ENCODE measurements at regions not wholly inside any gene's neighbourhood (a gene's known extent, or its start where the extent isn't known, plus 50 kb on each side); places are given as distances from the start of the nearest gene placed in this dataset.
"Not testable (repeated sequence)": the region's sequence is repeated elsewhere in the genome, so short reads cannot be mapped to it uniquely, and the experiment has no call there.

GRCh38 chr21:5118296-5118679, 5403.1 kb upstream of the TPTE start:
- no CpG with 5 or more reads among the region's 17 CpGs for WGBS, 2 experiments (ENCODE audit: insufficient coverage in 2 of 2)
- not testable (repeated sequence) for H3K4me3 ChIP-seq (ENCODE audit: extremely low read depth, insufficient read depth, low read length, poor library complexity, severe bottlenecking); H3K9me3 ChIP-seq (ENCODE audit: control insufficient read depth, low read length); H3K27ac ChIP-seq (ENCODE audit: low read depth, low read length, severe bottlenecking); H3K36me3 ChIP-seq (ENCODE audit: control insufficient read depth, insufficient read depth, low read length); H3K4me1 ChIP-seq (ENCODE audit: control insufficient read depth, insufficient read depth, low read length, poor library complexity, severe bottlenecking)

DNA sequence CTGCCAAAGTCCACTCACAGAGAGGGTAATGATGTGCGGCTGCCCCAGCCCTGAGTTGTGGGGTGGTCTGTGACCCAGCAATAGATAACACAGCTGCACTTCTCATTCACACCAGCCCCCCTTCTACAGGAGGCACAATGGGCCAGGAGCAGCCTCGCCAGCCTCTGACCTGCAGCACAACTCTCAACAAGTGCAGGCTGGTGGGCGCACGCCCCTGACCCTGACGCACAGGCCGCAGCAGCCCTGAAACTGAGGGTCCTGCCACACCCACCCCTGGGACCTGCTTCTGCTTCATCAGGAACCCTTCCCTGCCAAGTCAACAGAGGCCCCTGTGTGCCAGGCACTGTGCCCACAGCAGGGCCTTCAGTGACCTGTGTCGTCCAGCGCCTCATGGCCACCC, 5402.2 kb upstream of the TPTE start:
- WGBS, 2 experiments (ENCODE audit: insufficient coverage in 2 of 2) = 90% methylated on average over 5 of the region's 8 CpGs; no CpG with 5 or more reads in 1 of the 2 experiments

DNA sequence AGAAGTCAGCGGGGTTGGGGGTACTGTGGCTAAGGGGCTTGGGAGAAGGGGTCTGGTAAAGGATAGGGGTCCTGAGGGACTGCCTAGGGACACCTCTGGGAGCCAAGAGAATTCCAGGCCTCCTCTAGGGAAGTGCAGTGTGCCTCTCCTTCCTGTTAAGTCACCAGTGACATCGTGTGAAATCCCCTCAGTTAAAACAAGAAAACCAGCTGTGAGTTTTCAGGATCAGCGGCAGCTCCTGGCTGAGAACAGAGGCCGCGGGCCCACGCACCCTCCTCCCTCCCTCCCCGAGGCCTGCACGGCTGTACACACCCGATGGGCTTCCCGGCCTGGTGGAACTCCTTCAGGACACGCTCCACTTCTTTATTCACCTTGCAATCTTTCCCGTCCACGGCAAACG, 5400.0 kb upstream of the TPTE start:
- H3K36me3 ChIP-seq (ENCODE audit: control insufficient read depth, insufficient read depth, low read length); H3K9me3 ChIP-seq (ENCODE audit: control insufficient read depth, low read length); H3K27ac ChIP-seq (ENCODE audit: low read depth, low read length, severe bottlenecking); H3K4me1 ChIP-seq (ENCODE audit: control insufficient read depth, insufficient read depth, low read length, poor library complexity, severe bottlenecking); H3K4me3 ChIP-seq (ENCODE audit: extremely low read depth, insufficient read depth, low read length, poor library complexity, severe bottlenecking): not testable (repeated sequence)
- WGBS, 2 experiments (ENCODE audit: insufficient coverage in 2 of 2) = 71% methylated on average over 1 of the region's 14 CpGs; no CpG with 5 or more reads in 1 of the 2 experiments

More for the DNA sequence above, 5402.2 kb upstream of the TPTE start:
- not testable (repeated sequence) for H3K9me3 ChIP-seq (ENCODE audit: control insufficient read depth, low read length); H3K4me3 ChIP-seq (ENCODE audit: extremely low read depth, insufficient read depth, low read length, poor library complexity, severe bottlenecking); H3K36me3 ChIP-seq (ENCODE audit: control insufficient read depth, insufficient read depth, low read length); H3K27ac ChIP-seq (ENCODE audit: low read depth, low read length, severe bottlenecking); H3K4me1 ChIP-seq (ENCODE audit: control insufficient read depth, insufficient read depth, low read length, poor library complexity, severe bottlenecking)

DNA sequence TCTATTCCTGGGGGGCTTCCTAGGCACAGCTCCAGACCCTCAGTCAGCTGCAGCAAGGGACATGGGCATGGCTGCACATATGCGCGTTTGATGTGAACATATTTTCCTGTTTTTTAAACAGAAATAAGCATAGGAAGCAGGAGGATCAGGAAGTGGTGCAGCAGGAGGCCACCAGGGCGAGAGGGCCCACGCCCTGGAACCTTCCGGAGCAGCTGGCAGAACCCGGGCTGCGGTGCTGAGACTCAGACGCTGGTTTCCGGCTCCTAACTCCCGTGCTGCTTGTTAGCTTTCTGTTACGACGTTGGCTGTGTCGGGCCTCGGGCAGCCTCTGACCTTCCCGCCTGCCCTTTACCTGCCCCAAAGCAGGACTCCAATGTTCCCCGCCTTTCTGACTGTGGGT, 5399.5 kb upstream of the TPTE start:
- H3K4me1 ChIP-seq (ENCODE audit: control insufficient read depth, insufficient read depth, low read length, poor library complexity, severe bottlenecking); H3K9me3 ChIP-seq (ENCODE audit: control insufficient read depth, low read length); H3K4me3 ChIP-seq (ENCODE audit: extremely low read depth, insufficient read depth, low read length, poor library complexity, severe bottlenecking); H3K27ac ChIP-seq (ENCODE audit: low read depth, low read length, severe bottlenecking); H3K36me3 ChIP-seq (ENCODE audit: control insufficient read depth, insufficient read depth, low read length): not testable (repeated sequence)
- WGBS, 2 experiments (ENCODE audit: insufficient coverage in 2 of 2) = 80% methylated on average over 1 of the region's 16 CpGs; no CpG with 5 or more reads in 1 of the 2 experiments

GRCh38 chr21:5123655-5124054, 5397.7 kb upstream of the TPTE start:
- H3K9me3 ChIP-seq (ENCODE audit: control insufficient read depth, low read length); H3K4me3 ChIP-seq (ENCODE audit: extremely low read depth, insufficient read depth, low read length, poor library complexity, severe bottlenecking); H3K36me3 ChIP-seq (ENCODE audit: control insufficient read depth, insufficient read depth, low read length); H3K27ac ChIP-seq (ENCODE audit: low read depth, low read length, severe bottlenecking); H3K4me1 ChIP-seq (ENCODE audit: control insufficient read depth, insufficient read depth, low read length, poor library complexity, severe bottlenecking): not testable (repeated sequence)
- WGBS, 2 experiments (ENCODE audit: insufficient coverage in 2 of 2) = no CpG with 5 or more reads among the region's 16 CpGs

GRCh38 chr21:5128261-5128660, 5393.1 kb upstream of the TPTE start:
- H3K4me1 ChIP-seq (ENCODE audit: control insufficient read depth, insufficient read depth, low read length, poor library complexity, severe bottlenecking); H3K9me3 ChIP-seq (ENCODE audit: control insufficient read depth, low read length); H3K27ac ChIP-seq (ENCODE audit: low read depth, low read length, severe bottlenecking); H3K36me3 ChIP-seq (ENCODE audit: control insufficient read depth, insufficient read depth, low read length): not testable (repeated sequence)
- WGBS, 2 experiments (ENCODE audit: insufficient coverage in 2 of 2) = 0% methylated on average over 7 to 12 of the region's 42 CpGs
- H3K4me3 ChIP-seq (ENCODE audit: extremely low read depth, insufficient read depth, low read length, poor library complexity, severe bottlenecking) = peak overlapping the region; percentile 33

DNA sequence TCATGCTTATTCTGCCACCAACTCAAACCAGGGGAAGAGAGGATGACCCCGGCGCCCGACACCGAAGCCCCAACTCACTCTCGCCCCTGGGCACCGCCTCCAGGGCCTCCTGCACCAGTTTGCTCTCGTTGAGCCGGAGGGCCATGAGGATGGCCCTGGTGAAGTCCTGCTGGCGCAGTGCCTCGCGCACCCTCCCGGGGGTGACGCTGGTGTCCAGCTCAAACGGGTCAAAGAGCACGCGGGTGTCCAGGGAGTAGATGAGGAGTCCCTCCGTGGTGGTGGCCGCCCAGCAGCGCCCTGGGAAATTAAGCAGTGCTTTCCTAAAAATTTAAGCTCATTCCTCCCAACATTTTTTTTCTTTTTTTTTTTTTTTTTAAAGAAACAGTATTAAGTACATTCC, 5387.6 kb upstream of the TPTE start:
- H3K4me3 ChIP-seq (ENCODE audit: extremely low read depth, insufficient read depth, low read length, poor library complexity, severe bottlenecking); H3K36me3 ChIP-seq (ENCODE audit: control insufficient read depth, insufficient read depth, low read length); H3K4me1 ChIP-seq (ENCODE audit: control insufficient read depth, insufficient read depth, low read length, poor library complexity, severe bottlenecking); H3K9me3 ChIP-seq (ENCODE audit: control insufficient read depth, low read length); H3K27ac ChIP-seq (ENCODE audit: low read depth, low read length, severe bottlenecking): not testable (repeated sequence)
- WGBS, 2 experiments (ENCODE audit: insufficient coverage in 2 of 2) = no CpG with 5 or more reads among the region's 19 CpGs

- not testable (repeated sequence) for H3K9me3 ChIP-seq (ENCODE audit: control insufficient read depth, low read length); H3K4me3 ChIP-seq (ENCODE audit: extremely low read depth, insufficient read depth, low read length, poor library complexity, severe bottlenecking); H3K4me1 ChIP-seq (ENCODE audit: control insufficient read depth, insufficient read depth, low read length, poor library complexity, severe bottlenecking); H3K27ac ChIP-seq (ENCODE audit: low read depth, low read length, severe bottlenecking); H3K36me3 ChIP-seq (ENCODE audit: control insufficient read depth, insufficient read depth, low read length)
- WGBS, 2 experiments (ENCODE audit: insufficient coverage in 2 of 2) = no CpG with 5 or more reads among the region's 8 CpGs
Measured at GRCh38 chr21:5136406-5136805, 5385.0 kb upstream of the TPTE start.

GRCh38 chr21:5137006-5137405, 5384.4 kb upstream of the TPTE start:
- 95% methylated on average over 4 of the region's 18 CpGs; no CpG with 5 or more reads in 1 of the 2 experiments for WGBS, 2 experiments (ENCODE audit: insufficient coverage in 2 of 2)
- not testable (repeated sequence) for H3K4me1 ChIP-seq (ENCODE audit: control insufficient read depth, insufficient read depth, low read length, poor library complexity, severe bottlenecking); H3K9me3 ChIP-seq (ENCODE audit: control insufficient read depth, low read length); H3K4me3 ChIP-seq (ENCODE audit: extremely low read depth, insufficient read depth, low read length, poor library complexity, severe bottlenecking); H3K27ac ChIP-seq (ENCODE audit: low read depth, low read length, severe bottlenecking); H3K36me3 ChIP-seq (ENCODE audit: control insufficient read depth, insufficient read depth, low read length)

GRCh38 chr21:5138687-5139086, 5382.7 kb upstream of the TPTE start:
- not testable (repeated sequence) for H3K27ac ChIP-seq (ENCODE audit: low read depth, low read length, severe bottlenecking); H3K4me3 ChIP-seq (ENCODE audit: extremely low read depth, insufficient read depth, low read length, poor library complexity, severe bottlenecking); H3K36me3 ChIP-seq (ENCODE audit: control insufficient read depth, insufficient read depth, low read length); H3K9me3 ChIP-seq (ENCODE audit: control insufficient read depth, low read length); H3K4me1 ChIP-seq (ENCODE audit: control insufficient read depth, insufficient read depth, low read length, poor library complexity, severe bottlenecking)
- WGBS, 2 experiments (ENCODE audit: insufficient coverage in 2 of 2) = 90% methylated on average over 2 of the region's 7 CpGs; no CpG with 5 or more reads in 1 of the 2 experiments

DNA sequence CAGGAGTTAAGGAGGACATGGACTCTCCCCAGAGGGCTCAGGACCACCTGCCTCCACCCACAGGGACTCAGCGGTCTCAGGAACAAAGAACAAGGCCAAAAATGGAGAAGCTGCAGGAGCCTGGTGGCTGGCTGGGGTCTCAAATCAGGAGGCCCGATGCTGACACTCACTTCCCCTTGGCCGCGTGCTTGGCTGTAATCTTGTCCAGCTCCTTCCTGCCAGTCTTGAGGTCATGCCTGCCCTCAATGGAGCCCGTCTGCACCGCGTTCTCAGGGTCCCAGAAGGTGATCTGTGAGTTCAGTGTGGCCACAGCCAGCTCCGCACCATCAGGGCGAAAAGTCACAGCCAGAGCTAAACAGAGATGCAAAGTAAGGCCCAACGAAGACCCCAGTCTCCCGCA, 5381.9 kb upstream of the TPTE start:
- H3K36me3 ChIP-seq (ENCODE audit: control insufficient read depth, insufficient read depth, low read length); H3K9me3 ChIP-seq (ENCODE audit: control insufficient read depth, low read length); H3K4me1 ChIP-seq (ENCODE audit: control insufficient read depth, insufficient read depth, low read length, poor library complexity, severe bottlenecking); H3K4me3 ChIP-seq (ENCODE audit: extremely low read depth, insufficient read depth, low read length, poor library complexity, severe bottlenecking); H3K27ac ChIP-seq (ENCODE audit: low read depth, low read length, severe bottlenecking): not testable (repeated sequence)
- no CpG with 5 or more reads among the region's 11 CpGs for WGBS, 2 experiments (ENCODE audit: insufficient coverage in 2 of 2)

DNA sequence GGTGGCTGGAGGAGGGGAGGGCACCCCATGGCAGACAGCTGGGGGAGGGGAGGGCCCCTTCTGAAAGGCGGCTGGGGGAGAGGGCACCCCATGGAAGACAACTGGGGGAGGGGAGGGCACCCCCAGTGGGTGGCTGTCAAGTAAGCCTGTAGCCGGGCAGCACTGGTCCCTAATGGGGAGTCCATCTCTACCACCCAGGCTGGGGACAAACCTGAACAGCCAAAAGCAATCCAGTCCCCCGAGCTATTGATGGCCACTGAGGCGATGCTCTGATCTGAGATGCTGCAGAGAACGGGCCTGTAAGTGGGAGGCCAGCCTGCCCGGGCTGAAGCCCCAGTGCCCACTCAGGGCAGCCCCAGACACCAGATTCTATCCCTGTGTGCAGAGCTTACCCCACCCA, 5378.4 kb upstream of the TPTE start:
- H3K4me1 ChIP-seq (ENCODE audit: control insufficient read depth, insufficient read depth, low read length, poor library complexity, severe bottlenecking); H3K9me3 ChIP-seq (ENCODE audit: control insufficient read depth, low read length); H3K36me3 ChIP-seq (ENCODE audit: control insufficient read depth, insufficient read depth, low read length); H3K27ac ChIP-seq (ENCODE audit: low read depth, low read length, severe bottlenecking); H3K4me3 ChIP-seq (ENCODE audit: extremely low read depth, insufficient read depth, low read length, poor library complexity, severe bottlenecking): not testable (repeated sequence)
- 83 to 100% methylated on average over 1 of the region's 6 CpGs for WGBS, 2 experiments (ENCODE audit: insufficient coverage in 2 of 2)

All from mesodermal cell (in vitro differentiated cells).